ENCODE measurements at regions not wholly inside any gene's neighbourhood (a gene's known extent, or its start where the extent isn't known, plus 50 kb on each side); places are given as distances from the start of the nearest gene placed in this dataset.

DNA sequence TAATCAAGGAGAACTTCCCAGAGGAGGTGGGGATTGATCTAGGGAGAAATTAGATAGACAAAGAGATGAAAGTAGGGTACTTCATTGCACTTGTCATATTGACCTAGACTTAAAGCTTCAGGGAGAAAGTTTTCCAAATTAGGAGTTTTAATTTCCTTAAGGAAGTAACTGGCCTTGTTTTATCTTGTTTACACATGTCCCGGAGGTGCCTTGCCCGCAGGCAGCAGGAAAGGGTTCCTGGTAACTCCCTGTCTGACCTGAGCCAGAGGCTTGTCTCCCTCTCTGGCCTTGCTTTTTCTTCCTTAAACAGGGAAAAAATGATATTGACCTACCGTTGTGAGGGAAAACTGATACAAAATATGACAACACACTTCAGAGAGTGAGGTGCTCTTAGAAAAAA, 181.6 kb downstream of the EVX1 start:
- no peaks in the 10 kb centered on the region for H3K9me3 Mint-ChIP-seq
- no peak for ATAC-seq

DNA sequence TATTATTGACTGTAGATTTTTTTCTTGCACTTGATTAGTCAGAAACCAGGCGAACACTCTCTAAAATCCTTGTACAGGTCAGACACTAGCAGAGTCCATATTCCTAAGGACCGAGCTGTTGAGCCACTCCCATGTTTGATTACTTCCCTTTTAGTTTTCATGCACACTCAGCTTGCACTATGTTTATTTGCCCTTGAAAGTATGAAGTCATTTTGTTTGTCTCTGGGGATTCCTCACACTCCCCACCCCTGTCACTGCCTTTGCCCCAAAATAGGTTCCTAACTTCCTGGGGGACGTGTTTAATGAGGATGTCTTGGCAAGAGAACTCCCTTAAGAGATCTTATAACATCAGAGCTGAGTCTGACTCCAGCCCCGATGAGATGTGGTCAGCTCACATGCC, 182.1 kb downstream of the EVX1 start:
- Mint-ChIP-seq H3K36me3 (no peaks in the 10 kb centered on the region), H3K9me3 (no peaks in the 10 kb centered on the region), H3K4me1 (peaks cover 12% of the 10 kb centered on the region), H3K4me3 (no peak overlapping the region), H3K27me3 (ENCODE audit: low read depth) (no peaks in the 10 kb centered on the region), H3K27ac (no peak overlapping the region)
- POLR2A ChIA-PET: no interaction called here
- CTCF ChIA-PET: no interaction called here
- no peak for DNase-seq (ENCODE audit: low spot score)
- ATAC-seq: no peak
- TF ChIP-seq ZNF532 (CRISPR knock-in tag; IDR thresholded peaks at IDR 0.05; ENCODE audit: borderline replicate concordance): no peak
- TF ChIP-seq, protein P1, sequence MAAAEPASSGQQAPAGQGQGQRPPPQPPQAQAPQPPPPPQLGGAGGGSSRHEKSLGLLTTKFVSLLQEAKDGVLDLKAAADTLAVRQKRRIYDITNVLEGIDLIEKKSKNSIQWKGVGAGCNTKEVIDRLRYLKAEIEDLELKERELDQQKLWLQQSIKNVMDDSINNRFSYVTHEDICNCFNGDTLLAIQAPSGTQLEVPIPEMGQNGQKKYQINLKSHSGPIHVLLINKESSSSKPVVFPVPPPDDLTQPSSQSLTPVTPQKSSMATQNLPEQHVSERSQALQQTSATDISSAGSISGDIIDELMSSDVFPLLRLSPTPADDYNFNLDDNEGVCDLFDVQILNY (CRISPR knock-in tag; IDR thresholded peaks at IDR 0.05): no peak
- TF ChIP-seq EMX1 (CRISPR knock-in tag; IDR thresholded peaks at IDR 0.05): no peak
- TF ChIP-seq ERG (CRISPR knock-in tag; IDR thresholded peaks at IDR 0.05): no peak
- no peak for TF ChIP-seq SMAD3 (CRISPR knock-in tag; IDR thresholded peaks at IDR 0.05; ENCODE audit: borderline replicate concordance)
- TF ChIP-seq ZNF121 (CRISPR knock-in tag; IDR thresholded peaks at IDR 0.05): no peak
- no peak for TF ChIP-seq ZNF232 (CRISPR knock-in tag; IDR thresholded peaks at IDR 0.05)
- TF ChIP-seq PRRX2 (CRISPR knock-in tag; IDR thresholded peaks at IDR 0.05): no peak
- TF ChIP-seq OVOL2 (CRISPR knock-in tag; IDR thresholded peaks at IDR 0.05; ENCODE audit: borderline replicate concordance): no peak
- TF ChIP-seq CDX4 (CRISPR knock-in tag; IDR thresholded peaks at IDR 0.05; ENCODE audit: borderline replicate concordance): no peak
- TF ChIP-seq, protein P2, sequence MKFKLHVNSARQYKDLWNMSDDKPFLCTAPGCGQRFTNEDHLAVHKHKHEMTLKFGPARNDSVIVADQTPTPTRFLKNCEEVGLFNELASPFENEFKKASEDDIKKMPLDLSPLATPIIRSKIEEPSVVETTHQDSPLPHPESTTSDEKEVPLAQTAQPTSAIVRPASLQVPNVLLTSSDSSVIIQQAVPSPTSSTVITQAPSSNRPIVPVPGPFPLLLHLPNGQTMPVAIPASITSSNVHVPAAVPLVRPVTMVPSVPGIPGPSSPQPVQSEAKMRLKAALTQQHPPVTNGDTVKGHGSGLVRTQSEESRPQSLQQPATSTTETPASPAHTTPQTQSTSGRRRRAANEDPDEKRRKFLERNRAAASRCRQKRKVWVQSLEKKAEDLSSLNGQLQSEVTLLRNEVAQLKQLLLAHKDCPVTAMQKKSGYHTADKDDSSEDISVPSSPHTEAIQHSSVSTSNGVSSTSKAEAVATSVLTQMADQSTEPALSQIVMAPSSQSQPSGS (CRISPR knock-in tag; IDR thresholded peaks at IDR 0.05; ENCODE audit: borderline replicate concordance, low read depth): no peak
- no peak for TF ChIP-seq ETV6 (CRISPR knock-in tag; IDR thresholded peaks at IDR 0.05)

More for the DNA sequence above, 181.6 kb downstream of the EVX1 start:
- no peaks in the 10 kb centered on the region for H3K27me3 Mint-ChIP-seq (ENCODE audit: low read depth)
- CTCF ChIA-PET: no interaction called here
- no peak overlapping the region for H3K27ac Mint-ChIP-seq
- no peak overlapping the region for H3K4me3 Mint-ChIP-seq
- no peaks in the 10 kb centered on the region for H3K36me3 Mint-ChIP-seq
- TF ChIP-seq FOXK1 (CRISPR knock-in tag; IDR thresholded peaks at IDR 0.05) (no peak), JUN (CRISPR knock-in tag; IDR thresholded peaks at IDR 0.05) (no peak), MLX (CRISPR knock-in tag; IDR thresholded peaks at IDR 0.05) (no peak), RELA (CRISPR knock-in tag; IDR thresholded peaks at IDR 0.05; ENCODE audit: borderline replicate concordance) (no peak)
- TF ChIP-seq, protein P3, sequence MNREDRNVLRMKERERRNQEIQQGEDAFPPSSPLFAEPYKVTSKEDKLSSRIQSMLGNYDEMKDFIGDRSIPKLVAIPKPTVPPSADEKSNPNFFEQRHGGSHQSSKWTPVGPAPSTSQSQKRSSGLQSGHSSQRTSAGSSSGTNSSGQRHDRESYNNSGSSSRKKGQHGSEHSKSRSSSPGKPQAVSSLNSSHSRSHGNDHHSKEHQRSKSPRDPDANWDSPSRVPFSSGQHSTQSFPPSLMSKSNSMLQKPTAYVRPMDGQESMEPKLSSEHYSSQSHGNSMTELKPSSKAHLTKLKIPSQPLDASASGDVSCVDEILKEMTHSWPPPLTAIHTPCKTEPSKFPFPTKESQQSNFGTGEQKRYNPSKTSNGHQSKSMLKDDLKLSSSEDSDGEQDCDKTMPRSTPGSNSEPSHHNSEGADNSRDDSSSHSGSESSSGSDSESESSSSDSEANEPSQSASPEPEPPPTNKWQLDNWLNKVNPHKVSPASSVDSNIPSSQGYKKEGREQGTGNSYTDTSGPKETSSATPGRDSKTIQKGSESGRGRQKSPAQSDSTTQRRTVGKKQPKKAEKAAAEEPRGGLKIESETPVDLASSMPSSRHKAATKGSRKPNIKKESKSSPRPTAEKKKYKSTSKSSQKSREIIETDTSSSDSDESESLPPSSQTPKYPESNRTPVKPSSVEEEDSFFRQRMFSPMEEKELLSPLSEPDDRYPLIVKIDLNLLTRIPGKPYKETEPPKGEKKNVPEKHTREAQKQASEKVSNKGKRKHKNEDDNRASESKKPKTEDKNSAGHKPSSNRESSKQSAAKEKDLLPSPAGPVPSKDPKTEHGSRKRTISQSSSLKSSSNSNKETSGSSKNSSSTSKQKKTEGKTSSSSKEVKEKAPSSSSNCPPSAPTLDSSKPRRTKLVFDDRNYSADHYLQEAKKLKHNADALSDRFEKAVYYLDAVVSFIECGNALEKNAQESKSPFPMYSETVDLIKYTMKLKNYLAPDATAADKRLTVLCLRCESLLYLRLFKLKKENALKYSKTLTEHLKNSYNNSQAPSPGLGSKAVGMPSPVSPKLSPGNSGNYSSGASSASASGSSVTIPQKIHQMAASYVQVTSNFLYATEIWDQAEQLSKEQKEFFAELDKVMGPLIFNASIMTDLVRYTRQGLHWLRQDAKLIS (CRISPR knock-in tag; IDR thresholded peaks at IDR 0.05; ENCODE audit: borderline replicate concordance): no peak
- TF ChIP-seq, protein P4, sequence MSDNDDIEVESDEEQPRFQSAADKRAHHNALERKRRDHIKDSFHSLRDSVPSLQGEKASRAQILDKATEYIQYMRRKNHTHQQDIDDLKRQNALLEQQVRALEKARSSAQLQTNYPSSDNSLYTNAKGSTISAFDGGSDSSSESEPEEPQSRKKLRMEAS (CRISPR knock-in tag; IDR thresholded peaks at IDR 0.05): no peak
- TF ChIP-seq, protein P5, sequence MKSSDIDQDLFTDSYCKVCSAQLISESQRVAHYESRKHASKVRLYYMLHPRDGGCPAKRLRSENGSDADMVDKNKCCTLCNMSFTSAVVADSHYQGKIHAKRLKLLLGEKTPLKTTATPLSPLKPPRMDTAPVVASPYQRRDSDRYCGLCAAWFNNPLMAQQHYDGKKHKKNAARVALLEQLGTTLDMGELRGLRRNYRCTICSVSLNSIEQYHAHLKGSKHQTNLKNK (CRISPR knock-in tag; IDR thresholded peaks at IDR 0.05): no peak
- POLR2A ChIA-PET: no interaction called here
- peaks cover 7% of the 10 kb centered on the region for H3K4me1 Mint-ChIP-seq
- no peak for DNase-seq (ENCODE audit: low spot score)

Measured in WTC11 (cell line).